OCI-LY3 (cell line): ENCODE measurements at regions not wholly inside any gene's neighbourhood (a gene's known extent, or its start where the extent isn't known, plus 50 kb on each side); places are given as distances from the start of the nearest gene placed in this dataset.

Experiments used
- EZH2phosphoT487 ChIP-seq: fragments of 200-600 bp; shearing (Covaris generic); IDR thresholded peaks from 2 replicates; pipeline ENCODE4 v1.6.1; 2018; ENCODE audit warnings: antibody characterized with exemption, mixed run types, low read depth
- TF ChIP-seq, protein P1 (sequence below): fragments of 200-600, 300-600 bp; sonication (generic); IDR thresholded peaks from 2 replicates; pipeline ENCODE4 v1.5.1; 2014; ENCODE audit warnings: antibody characterized with exemption, low read length, low read depth

DNA sequence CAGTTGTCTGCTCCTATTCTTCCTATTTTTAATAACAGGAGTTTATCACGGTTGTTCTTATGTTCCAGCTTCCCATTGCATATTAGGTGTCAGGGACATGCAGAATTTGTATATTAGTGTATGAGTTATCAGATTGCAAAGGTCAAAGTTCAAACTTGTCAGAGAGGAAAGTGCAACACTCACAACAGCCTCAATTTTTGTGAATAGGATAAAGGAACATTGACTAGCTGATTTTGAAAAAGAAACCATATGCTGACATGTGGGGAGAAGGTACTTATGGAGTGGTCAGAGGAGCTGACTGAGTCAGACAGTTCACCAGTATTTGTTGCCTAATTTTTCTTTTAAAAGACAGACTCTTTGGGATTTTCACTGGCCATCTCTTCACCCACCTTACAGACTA, 222.1 kb downstream of the C12orf50 start:
- TF ChIP-seq, protein P1, sequence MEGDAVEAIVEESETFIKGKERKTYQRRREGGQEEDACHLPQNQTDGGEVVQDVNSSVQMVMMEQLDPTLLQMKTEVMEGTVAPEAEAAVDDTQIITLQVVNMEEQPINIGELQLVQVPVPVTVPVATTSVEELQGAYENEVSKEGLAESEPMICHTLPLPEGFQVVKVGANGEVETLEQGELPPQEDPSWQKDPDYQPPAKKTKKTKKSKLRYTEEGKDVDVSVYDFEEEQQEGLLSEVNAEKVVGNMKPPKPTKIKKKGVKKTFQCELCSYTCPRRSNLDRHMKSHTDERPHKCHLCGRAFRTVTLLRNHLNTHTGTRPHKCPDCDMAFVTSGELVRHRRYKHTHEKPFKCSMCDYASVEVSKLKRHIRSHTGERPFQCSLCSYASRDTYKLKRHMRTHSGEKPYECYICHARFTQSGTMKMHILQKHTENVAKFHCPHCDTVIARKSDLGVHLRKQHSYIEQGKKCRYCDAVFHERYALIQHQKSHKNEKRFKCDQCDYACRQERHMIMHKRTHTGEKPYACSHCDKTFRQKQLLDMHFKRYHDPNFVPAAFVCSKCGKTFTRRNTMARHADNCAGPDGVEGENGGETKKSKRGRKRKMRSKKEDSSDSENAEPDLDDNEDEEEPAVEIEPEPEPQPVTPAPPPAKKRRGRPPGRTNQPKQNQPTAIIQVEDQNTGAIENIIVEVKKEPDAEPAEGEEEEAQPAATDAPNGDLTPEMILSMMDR = no peak
- no peak for TF ChIP-seq EZH2phosphoT487
